ENCODE measurements at regions not wholly inside any gene's neighbourhood (a gene's known extent, or its start where the extent isn't known, plus 50 kb on each side); places are given as distances from the start of the nearest gene placed in this dataset.

DNA sequence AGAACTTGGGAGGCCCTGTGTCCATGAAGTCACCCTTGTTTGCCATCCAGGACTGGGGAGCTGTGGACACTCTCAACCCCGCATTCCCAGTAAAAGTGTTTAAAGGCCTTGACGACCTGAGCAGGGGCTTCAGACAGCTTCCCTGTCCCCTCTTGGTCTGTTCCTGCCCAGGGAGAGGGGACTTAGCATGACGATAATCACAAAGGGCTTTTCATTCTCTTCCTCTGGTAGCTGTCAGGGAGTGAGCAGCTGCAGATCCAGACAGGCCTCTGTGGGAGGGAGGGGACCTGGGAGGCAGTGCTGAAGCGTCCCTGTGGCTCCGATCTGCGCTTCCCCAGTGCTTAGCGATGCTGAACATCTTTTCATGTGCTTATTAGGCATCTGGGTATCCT lies 77.8 kb upstream of the HS6ST1 start:
- TF ChIP-seq CTCF (IDR thresholded peaks at IDR 0.05) (no peak), POLR2A (IDR thresholded peaks at IDR 0.05) (no peak)

All from right lobe of liver (tissue), 4 donors.